Eye (tissue), 1 donor: ENCODE measurements at regions not wholly inside any gene's neighbourhood (a gene's known extent, or its start where the extent isn't known, plus 50 kb on each side); places are given as distances from the start of the nearest gene placed in this dataset.

Experiments
- DNase-seq: peaks from one replicate; pipeline ENCODE4 v3.0.0-alpha.2; 2015

DNA sequence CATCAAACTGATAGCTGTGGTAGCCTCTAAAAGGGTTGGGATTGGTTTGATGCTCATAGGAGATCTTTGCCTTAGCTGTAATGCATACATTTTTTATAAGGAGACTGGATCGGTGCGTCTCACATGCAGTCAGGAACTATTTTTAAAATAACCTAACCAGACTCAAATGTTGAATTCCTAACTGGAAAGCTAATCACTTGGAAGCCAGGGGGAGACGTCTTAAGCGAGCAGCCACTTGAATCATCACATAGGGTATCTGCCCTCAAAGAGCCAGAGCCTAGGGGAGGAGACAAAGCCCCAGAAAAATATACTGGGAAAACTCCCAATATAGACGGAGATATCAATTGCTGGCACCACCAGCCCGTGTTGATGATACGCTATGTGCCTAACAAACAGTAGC lies 61.7 kb upstream of the PUM1 start:
- DNase-seq: no peak

DNA sequence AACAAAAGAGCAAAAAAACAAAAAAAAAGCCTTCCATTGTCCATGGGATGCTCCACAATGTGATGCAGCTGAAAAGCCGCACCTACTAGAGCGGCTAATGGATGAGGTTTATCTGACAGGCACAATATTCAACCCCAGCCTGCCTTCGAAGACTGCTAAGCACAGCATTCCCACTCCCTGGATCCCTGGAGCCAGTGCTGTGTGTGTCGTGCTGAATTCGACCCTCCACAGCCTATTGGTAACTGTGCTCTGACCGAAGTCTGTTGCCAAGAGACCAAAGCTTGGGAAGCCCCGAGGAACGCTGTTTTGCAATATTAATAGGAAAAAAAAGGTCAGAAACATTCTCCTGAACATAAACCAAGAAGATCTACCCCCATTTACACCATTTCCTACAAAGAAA lies 57.2 kb upstream of the PUM1 start:
- DNase-seq: peak; percentile 64

DNA sequence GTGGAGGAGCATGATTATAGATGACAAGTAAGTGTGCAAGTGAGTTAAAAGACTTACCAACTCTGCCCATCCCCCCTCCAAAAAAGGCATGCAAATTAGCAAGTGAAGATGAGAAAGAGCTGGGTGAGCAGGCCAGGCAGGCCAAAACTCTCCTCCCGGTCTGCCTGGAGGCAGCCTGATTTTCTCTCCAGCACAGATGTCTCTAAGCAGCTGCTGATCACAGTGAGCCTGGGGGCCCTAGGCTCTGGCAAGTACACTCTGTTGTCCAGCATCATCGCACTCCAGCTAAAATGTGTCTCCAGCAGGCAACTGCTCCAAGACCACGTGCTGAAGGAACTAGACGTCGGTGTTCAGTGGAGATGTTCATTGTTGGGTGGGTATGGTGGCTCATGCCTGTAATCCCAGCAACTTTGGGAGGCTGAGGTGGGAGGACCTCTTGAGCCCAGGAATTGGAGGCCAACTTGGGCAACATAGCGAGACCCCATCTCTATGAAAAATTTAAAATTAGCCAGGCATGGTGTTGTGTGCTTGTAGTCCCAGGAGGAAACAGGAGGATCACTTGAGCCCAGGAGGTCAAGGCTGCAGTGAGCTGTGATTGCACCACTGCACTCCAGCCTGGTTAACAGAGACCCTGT lies 56.7 kb upstream of the PUM1 start:
- DNase-seq: peak; percentile 48

DNA sequence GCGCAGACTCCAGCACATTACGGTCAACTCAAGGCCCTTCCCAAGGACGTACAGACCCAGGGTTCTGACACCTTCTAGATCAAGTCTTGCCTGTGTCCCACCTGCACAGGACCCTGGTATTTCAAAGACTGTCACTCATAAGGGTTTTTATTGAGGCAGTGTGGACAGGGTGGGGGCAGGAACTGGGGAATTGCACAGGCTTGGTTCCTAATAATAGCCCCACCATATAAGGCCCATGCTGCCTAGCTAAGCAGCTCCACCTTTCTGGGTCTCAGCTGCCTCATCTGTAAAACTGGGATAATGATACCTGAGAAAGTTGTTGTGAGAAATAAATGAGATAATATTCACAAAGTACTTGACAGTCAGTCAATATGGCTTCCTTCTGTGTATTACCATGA lies 55.3 kb upstream of the PUM1 start:
- no peak for DNase-seq

DNA sequence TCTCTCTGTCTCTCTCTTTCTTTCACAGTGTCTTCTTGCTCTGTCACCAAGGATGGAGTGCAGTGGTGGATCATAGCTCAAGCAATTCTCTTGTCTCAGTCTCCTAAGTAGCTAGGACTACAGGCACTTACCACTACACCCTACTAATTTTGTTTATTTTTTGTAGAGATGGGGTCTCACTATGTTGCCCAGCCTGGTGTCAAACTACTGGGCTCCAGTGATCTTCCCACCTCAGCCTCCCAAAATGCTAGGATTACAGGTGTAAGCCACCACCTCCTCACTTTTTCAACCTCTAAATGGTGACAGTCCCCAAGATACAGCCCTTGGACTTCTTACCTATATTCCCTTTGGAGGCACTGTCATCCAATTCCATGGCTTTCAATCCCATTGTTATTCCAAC lies 50.5 kb upstream of the PUM1 start:
- DNase-seq: no peak
